Endothelial cell of umbilical vein (primary cell): ENCODE measurements at regions not wholly inside any gene's neighbourhood (a gene's known extent, or its start where the extent isn't known, plus 50 kb on each side); places are given as distances from the start of the nearest gene placed in this dataset.

Source experiments
- BruUV-seq: library from RNA; stranded (reverse); fragments of 400-500 nt; replicated peaks from 2 replicates; lab custom pipeline; 2021; lab: Mats Ljungman, UMichigan
- CTCF ChIA-PET: fragments of 300-600, 350-600 bp; sonication (Branson Sonifier 250); formaldehyde crosslinking; loops from one replicate; lab custom pipeline; 2021; ENCODE audit warnings: antibody characterized with exemption, inconsistent platforms; lab: Charles Lee
- POLR2A ChIA-PET: fragments of 300-600, 350-600 bp; sonication (Branson Sonifier 250); formaldehyde crosslinking; loops from one replicate; lab custom pipeline; 2021; ENCODE audit warnings: antibody characterized with exemption, inconsistent platforms; lab: Charles Lee
- DNase-seq: peaks from one replicate; pipeline ENCODE4 v3.0.0-alpha.2; 2011; ENCODE audit warnings: low read depth, low spot score
- FAIRE-seq: peaks from 2 replicates; lab custom pipeline; 2011; peaks lifted over from hg19 to GRCh38; lab: Jason Lieb, UNC
- H2AFZ ChIP-seq: 2 replicates; pipeline ENCODE4 v1.6.0; 2012; ENCODE audit warnings: low read depth, low read length, control low read depth, inconsistent platforms
- H3K27ac ChIP-seq: 2 replicates; pipeline ENCODE4 v1.5.1; 2011; ENCODE audit warnings: low read depth, mild to moderate bottlenecking, control low read depth, low read length, moderate library complexity; ENCODE audit not compliant: insufficient read depth
- H3K27me3 ChIP-seq, 2 experiments: 2 replicates each; pipeline versions ENCODE4 v1.6.0 to v1.6.1; 2011; ENCODE audit warnings: low read length in 2 of 2, mixed read lengths in 1 of 2; ENCODE audit not compliant: control insufficient read depth in 2 of 2, insufficient read depth in 2 of 2
- H3K36me3 ChIP-seq, 2 experiments: 2 replicates in 1 of 2; 3 replicates in 1 of 2; pipeline ENCODE4 v1.5.1; 2011; ENCODE audit warnings: low read length in 2 of 2, mild to moderate bottlenecking in 1 of 2, moderate library complexity in 1 of 2; ENCODE audit not compliant: control insufficient read depth in 2 of 2, insufficient read depth in 2 of 2; ENCODE audit errors: extremely low read depth in 1 of 2
- H3K4me1 ChIP-seq: 3 replicates; pipeline ENCODE4 v1.5.1; 2011; ENCODE audit warnings: mild to moderate bottlenecking, low read length; ENCODE audit not compliant: control insufficient read depth, insufficient read depth; ENCODE audit errors: extremely low read depth
- H3K4me2 ChIP-seq: 2 replicates; pipeline ENCODE4 v1.6.1; 2011; ENCODE audit warnings: low read length, control low read depth, mixed read lengths; ENCODE audit not compliant: insufficient read depth
- H3K4me3 ChIP-seq, 3 experiments: fragments of 200-600 bp in 1 of 3; sonication (generic), shearing (Covaris generic) in 1 of 3; replicated peaks in 1 of 3; 2 replicates each; pipeline ENCODE4 v1.5.1; 2011 to 2016; ENCODE audit warnings: control low read depth in 3 of 3, low read length in 3 of 3, mild to moderate bottlenecking in 2 of 3, inconsistent platforms in 1 of 3, low read depth in 1 of 3, moderate library complexity in 1 of 3; ENCODE audit not compliant: insufficient read depth in 1 of 3
- H3K79me2 ChIP-seq: 2 replicates; pipeline ENCODE4 v1.6.0; 2012; ENCODE audit warnings: low read length, inconsistent platforms; ENCODE audit not compliant: control insufficient read depth, insufficient read depth
- H3K9ac ChIP-seq: replicated peaks from 2 replicates; pipeline ENCODE3; 2011; ENCODE audit warnings: low read length, control low read depth; ENCODE audit not compliant: insufficient read depth; ENCODE audit errors: extremely low read depth
- H3K9me1 ChIP-seq: replicated peaks from 3 replicates; pipeline ENCODE4 v1.6.0; 2011; ENCODE audit warnings: mild to moderate bottlenecking, low read length; ENCODE audit not compliant: control insufficient read depth, insufficient read depth; ENCODE audit errors: extremely low read depth
- H3K9me3 ChIP-seq: replicated peaks from 2 replicates; pipeline ENCODE4 v1.5.1; 2012; ENCODE audit warnings: low read length, inconsistent platforms; ENCODE audit not compliant: control insufficient read depth, insufficient read depth
- H4K20me1 ChIP-seq: replicated peaks from 2 replicates; pipeline ENCODE3; 2011; ENCODE audit warnings: mild to moderate bottlenecking, low read length; ENCODE audit not compliant: control insufficient read depth, insufficient read depth; ENCODE audit errors: extremely low read depth
- CTCF ChIP-seq, 2 donors: IDR thresholded peaks; 1 replicate in 1 of 2; 2 replicates in 1 of 2; pipeline ENCODE4 v1.5.1; 2011; ENCODE audit warnings: low read length in 2 of 2, mild to moderate bottlenecking in 2 of 2, moderate library complexity in 2 of 2, control low read depth in 1 of 2, inconsistent platforms in 1 of 2, low read depth in 1 of 2; ENCODE audit not compliant: insufficient read depth in 1 of 2; ENCODE audit errors: extremely low read depth in 1 of 2
- FOS ChIP-seq: IDR thresholded peaks from 2 replicates; pipeline ENCODE4 v1.6.1; 2011; ENCODE audit warnings: mild to moderate bottlenecking, low read length, moderate library complexity, borderline replicate concordance; ENCODE audit not compliant: insufficient read depth
- GATA2 ChIP-seq: IDR thresholded peaks from 2 replicates; pipeline ENCODE4 v1.7.0; 2011; ENCODE audit warnings: low read depth, mild to moderate bottlenecking, moderate library complexity, mixed read lengths, low read length; ENCODE audit not compliant: insufficient read length, insufficient read depth
- JUN ChIP-seq: IDR thresholded peaks from 2 replicates; pipeline ENCODE4 v1.6.1; 2011; ENCODE audit warnings: borderline replicate concordance, low read depth; ENCODE audit not compliant: insufficient read length, insufficient read depth
- MAX ChIP-seq: IDR thresholded peaks from 2 replicates; pipeline ENCODE4 v1.6.1; 2011; ENCODE audit not compliant: insufficient read depth, insufficient read length
- MYC ChIP-seq: IDR thresholded peaks from one replicate; pipeline ENCODE4 v1.6.1; 2011; ENCODE audit warnings: mild to moderate bottlenecking, low read depth, low read length
- POLR2A ChIP-seq: IDR thresholded peaks from 2 replicates; pipeline ENCODE4 v1.6.1; 2012; ENCODE audit warnings: low read depth, mild to moderate bottlenecking, control low read depth, low read length
- POLR2AphosphoS5 ChIP-seq: IDR thresholded peaks from 2 replicates; pipeline ENCODE4 v1.6.1; 2012; ENCODE audit warnings: low read depth, mild to moderate bottlenecking, control low read depth, low read length, moderate library complexity; ENCODE audit not compliant: insufficient read depth
- dilution Hi-C: fragments of 300-500 bp; cut with MboI; formaldehyde crosslinking; loops from one replicate; pipeline ENCODE4 v1.15.0; 2019; ENCODE audit warnings: low sequenced_read_pairs; ENCODE audit not compliant: extremely low pct_ligation_motif_present
- intact Hi-C: fragments of 100-400 bp; cut with micrococcal nuclease; formaldehyde crosslinking; loops from one replicate; pipeline ENCODE4 v1.10.0; 2022

GRCh38 chr9:82445556-82445955, 457.0 kb downstream of the SPATA31D1 start:
- H3K79me2 ChIP-seq, result no peaks in the 10 kb centered on the region
- intact Hi-C loops (no loop called here), dilution Hi-C loops (no loop called here)
- H3K9me3 ChIP-seq, result peaks cover 5% of the 10 kb centered on the region
- no peaks in the 10 kb centered on the region for H4K20me1 ChIP-seq
- H3K4me2 ChIP-seq, result no peak overlapping the region
- FAIRE-seq (no peak), DNase-seq (no peak)
- H3K4me1 ChIP-seq, result no peaks in the 10 kb centered on the region
- no peak overlapping the region for H3K4me3 ChIP-seq
- ChIA-PET POLR2A (no interaction called here), CTCF (no interaction called here)
- TF ChIP-seq FOS, result no peak
- no peaks in the 10 kb centered on the region for H3K36me3 ChIP-seq
- H2AFZ ChIP-seq, result no peak overlapping the region
- BruUV-seq, result no TSS peak
- no peak overlapping the region for H3K9ac ChIP-seq
- H3K9me1 ChIP-seq, result no peaks in the 10 kb centered on the region
- no peak overlapping the region for H3K27ac ChIP-seq
- H3K27me3 ChIP-seq, result no peaks in the 10 kb centered on the region

- POLR2A ChIA-PET, result no interaction called here
- TF ChIP-seq POLR2AphosphoS5, result no peak
- TF ChIP-seq GATA2, result no peak
- TF ChIP-seq MAX, result no peak
- no peak for TF ChIP-seq POLR2A
- no peak for TF ChIP-seq JUN
- no peak for TF ChIP-seq CTCF (IDR thresholded peaks at IDR 0.05; ENCODE audit: extremely low read depth in 1 of 2, insufficient read depth in 1 of 2, low read depth in 1 of 2, low read length in 2 of 2)
- no peak for TF ChIP-seq MYC
- Histone ChIP-seq H3K27ac (no peak overlapping the region), H3K4me1 (no peaks in the 10 kb centered on the region), H2AFZ (no peak overlapping the region), H3K9me1 (no peaks in the 10 kb centered on the region), H3K36me3 (no peaks in the 10 kb centered on the region), H4K20me1 (no peaks in the 10 kb centered on the region), H3K27me3 (no peaks in the 10 kb centered on the region), H3K9ac (no peak overlapping the region), H3K4me3 (no peak overlapping the region), H3K9me3 (peaks cover 4% of the 10 kb centered on the region), H3K4me2 (no peak overlapping the region), H3K79me2 (no peaks in the 10 kb centered on the region)
- CTCF ChIA-PET, result no interaction called here
- FAIRE-seq (no peak), DNase-seq (no peak)
- dilution Hi-C loops, result no loop called here
- BruUV-seq, result no TSS peak
- intact Hi-C loops, result no loop called here
Measured at GRCh38 chr9:82447343-82447742, 458.8 kb downstream of the SPATA31D1 start.
